HEK293 (cell line): ENCODE measurements at regions not wholly inside any gene's neighbourhood (a gene's known extent, or its start where the extent isn't known, plus 50 kb on each side); places are given as distances from the start of the nearest gene placed in this dataset.

Experiments used
- CTCF ChIA-PET: fragments of 350-600 bp; formaldehyde crosslinking; extraction: SDS; loops from one replicate; lab custom pipeline; 2021; ENCODE audit warnings: antibody characterized with exemption; lab: Yijun Ruan, JAX
- POLR2A ChIA-PET: fragments of 300-600 bp; formaldehyde crosslinking; extraction: SDS; loops from one replicate; lab custom pipeline; 2020; ENCODE audit warnings: antibody characterized with exemption, inconsistent platforms; lab: Yijun Ruan, JAX
- H3K27ac ChIP-seq: fragments of 200-500 bp; sonication (Bioruptor generic); 2 replicates; pipeline ENCODE4 v1.5.1; 2014; ENCODE audit warnings: low read depth, low read length, control low read depth, inconsistent platforms; ENCODE audit errors: extremely low read depth
- H3K36me3 ChIP-seq, 2 experiments: fragments of 200-500 bp in 1 of 2; sonication (Bioruptor generic) in 1 of 2; 1 replicate in 1 of 2; 2 replicates in 1 of 2; pipeline ENCODE4 v1.5.1; 2014 to 2017; ENCODE audit warnings: inconsistent platforms in 2 of 2, low read length in 2 of 2; ENCODE audit not compliant: control insufficient read depth in 2 of 2, insufficient read depth in 1 of 2
- H3K4me1 ChIP-seq: fragments of 200-500 bp; sonication (Bioruptor generic); 2 replicates; pipeline ENCODE4 v1.5.1; 2014; ENCODE audit warnings: mild to moderate bottlenecking, low read length, inconsistent platforms; ENCODE audit not compliant: control insufficient read depth, insufficient read depth
- H3K4me3 ChIP-seq: 2 replicates; pipeline ENCODE4 v1.5.1; 2011; ENCODE audit warnings: low read depth, mild to moderate bottlenecking, control low read depth, low read length, moderate library complexity
- H3K9me3 ChIP-seq: fragments of 200-500 bp; sonication (Bioruptor generic); 2 replicates; pipeline ENCODE4 v1.5.1; 2014; ENCODE audit warnings: low read depth, low read length, inconsistent platforms; ENCODE audit not compliant: control insufficient read depth, insufficient read depth
- FEZF1 ChIP-seq: fragments of 450-650 bp; formaldehyde crosslinking; IDR thresholded peaks from 2 replicates; pipeline ENCODE4 v1.5.1; 2016; ENCODE audit warnings: missing biosample characterization, missing genetic modification characterization
- HOXD13 ChIP-seq: sonication (generic); formaldehyde crosslinking; IDR thresholded peaks from 2 replicates; pipeline ENCODE4 v1.8.0; 2022; ENCODE audit warnings: missing genetic modification reagents, borderline replicate concordance
- KLF16 ChIP-seq: fragments of 450-650 bp; formaldehyde crosslinking; IDR thresholded peaks from 2 replicates; pipeline ENCODE4 v1.5.1; 2017; ENCODE audit warnings: missing biosample characterization, missing genetic modification characterization
- KLF9 ChIP-seq: fragments of 450-650 bp; formaldehyde crosslinking; IDR thresholded peaks from 2 replicates; pipeline ENCODE4 v1.5.1; 2016; ENCODE audit warnings: missing biosample characterization, missing genetic modification characterization, low read depth
- RBAK ChIP-seq: fragments of 450-650 bp; formaldehyde crosslinking; IDR thresholded peaks from 2 replicates; pipeline ENCODE4 v1.5.1; 2016; ENCODE audit warnings: missing biosample characterization, missing genetic modification characterization
- SALL2 ChIP-seq: fragments of 450-650 bp; formaldehyde crosslinking; IDR thresholded peaks from 2 replicates; pipeline ENCODE4 v1.5.0; 2017; ENCODE audit warnings: missing biosample characterization, mild to moderate bottlenecking, missing genetic modification characterization, borderline replicate concordance
- SCRT1 ChIP-seq: fragments of 450-650 bp; formaldehyde crosslinking; IDR thresholded peaks from 2 replicates; pipeline ENCODE4 v1.5.1; 2016; ENCODE audit warnings: missing biosample characterization, missing genetic modification characterization, borderline replicate concordance
- SP3 ChIP-seq: fragments of 450-650 bp; formaldehyde crosslinking; IDR thresholded peaks from 2 replicates; pipeline ENCODE4 v1.5.1; 2016; ENCODE audit warnings: missing biosample characterization, missing genetic modification characterization
- ZFP69B ChIP-seq: fragments of 450-650 bp; formaldehyde crosslinking; IDR thresholded peaks from 2 replicates; pipeline ENCODE4 v1.5.1; 2016; ENCODE audit warnings: missing biosample characterization, missing genetic modification characterization
- ZIC2 ChIP-seq: fragments of 450-650 bp; formaldehyde crosslinking; IDR thresholded peaks from 2 replicates; pipeline ENCODE4 v1.5.1; 2016; ENCODE audit warnings: missing biosample characterization, missing genetic modification characterization
- ZNF112 ChIP-seq: fragments of 450-650 bp; formaldehyde crosslinking; IDR thresholded peaks from 2 replicates; pipeline ENCODE4 v1.5.0; 2017; ENCODE audit warnings: missing biosample characterization, missing genetic modification characterization
- ZNF184 ChIP-seq: fragments of 450-650 bp; IDR thresholded peaks from 2 replicates; pipeline ENCODE4 v1.5.1; 2018; ENCODE audit warnings: missing biosample characterization, mild to moderate bottlenecking, missing genetic modification characterization
- ZNF202 ChIP-seq: fragments of 450-650 bp; formaldehyde crosslinking; IDR thresholded peaks from 2 replicates; pipeline ENCODE4 v1.5.1; 2016; ENCODE audit warnings: missing biosample characterization, missing genetic modification characterization, borderline replicate concordance
- ZNF416 ChIP-seq: fragments of 450-650 bp; formaldehyde crosslinking; IDR thresholded peaks from 2 replicates; pipeline ENCODE4 v1.5.1; 2016; ENCODE audit warnings: missing biosample characterization, missing genetic modification characterization
- ZNF501 ChIP-seq: fragments of 450-650 bp; formaldehyde crosslinking; IDR thresholded peaks from 2 replicates; pipeline ENCODE4 v1.5.1; 2016; ENCODE audit warnings: missing biosample characterization, missing genetic modification characterization
- ZNF600 ChIP-seq: fragments of 450-650 bp; formaldehyde crosslinking; IDR thresholded peaks from 2 replicates; pipeline ENCODE4 v1.5.1; 2016; ENCODE audit warnings: missing biosample characterization, missing genetic modification characterization
- ZNF624 ChIP-seq: fragments of 450-650 bp; formaldehyde crosslinking; IDR thresholded peaks from 2 replicates; pipeline ENCODE4 v1.5.1; 2017; ENCODE audit warnings: missing biosample characterization, missing genetic modification characterization
- ZNF658 ChIP-seq: fragments of 450-650 bp; formaldehyde crosslinking; IDR thresholded peaks from 2 replicates; pipeline ENCODE4; 2016; ENCODE audit warnings: missing biosample characterization, missing genetic modification characterization
- ZSCAN16 ChIP-seq: fragments of 450-650 bp; formaldehyde crosslinking; IDR thresholded peaks from 2 replicates; pipeline ENCODE4 v1.5.1; 2016; ENCODE audit warnings: missing biosample characterization, missing genetic modification characterization
- TF ChIP-seq, protein P1 (sequence below): fragments of 450-650 bp; formaldehyde crosslinking; IDR thresholded peaks from 2 replicates; pipeline ENCODE4 v1.5.1; 2016; ENCODE audit warnings: missing biosample characterization, missing genetic modification characterization
- TF ChIP-seq, protein P2 (sequence below): fragments of 450-650 bp; formaldehyde crosslinking; IDR thresholded peaks from 2 replicates; pipeline ENCODE4 v1.5.1; 2017; ENCODE audit warnings: missing biosample characterization, missing genetic modification characterization
- TF ChIP-seq, protein P3 (sequence below): fragments of 450-650 bp; formaldehyde crosslinking; IDR thresholded peaks from 2 replicates; pipeline ENCODE4 v1.5.1; 2016; ENCODE audit warnings: missing biosample characterization, missing genetic modification characterization
- TF ChIP-seq, protein P4 (sequence below): fragments of 450-650 bp; formaldehyde crosslinking; IDR thresholded peaks from 2 replicates; pipeline ENCODE4 v1.5.1; 2016; ENCODE audit warnings: missing biosample characterization, missing genetic modification characterization
- TF ChIP-seq, protein P5 (sequence below): fragments of 450-650 bp; formaldehyde crosslinking; IDR thresholded peaks from 2 replicates; pipeline ENCODE4 v1.5.1; 2017; ENCODE audit warnings: missing biosample characterization, mild to moderate bottlenecking, missing genetic modification characterization, moderate library complexity

DNA sequence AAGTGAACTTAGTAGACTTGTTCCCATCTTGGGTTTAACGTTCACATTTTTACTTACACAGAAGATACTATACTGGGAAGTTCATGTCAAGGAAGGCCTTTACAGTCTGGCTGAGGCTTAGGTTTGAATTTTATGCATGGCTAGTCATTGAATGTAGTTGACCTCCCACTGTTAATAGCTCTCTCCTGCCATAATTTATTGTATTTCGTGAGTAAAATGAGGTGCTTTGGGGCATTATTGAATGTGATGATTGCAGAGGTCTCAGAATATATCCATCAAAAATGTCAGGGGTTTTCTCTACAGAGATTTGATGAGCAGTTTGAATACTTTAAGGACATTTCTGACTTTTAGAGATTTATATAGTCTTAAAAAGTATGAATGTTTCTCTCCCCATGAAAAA is 356.6 kb upstream of the GRM7 start:
- POLR2A ChIA-PET, result no interaction called here
- H3K27ac ChIP-seq, result no peak overlapping the region
- no peaks in the 10 kb centered on the region for H3K9me3 ChIP-seq
- CTCF ChIA-PET, result no interaction called here
- no peak overlapping the region for H3K4me3 ChIP-seq
- H3K4me1 ChIP-seq, result no peaks in the 10 kb centered on the region
- no peaks in the 10 kb centered on the region for H3K36me3 ChIP-seq
- TF ChIP-seq, protein P1, sequence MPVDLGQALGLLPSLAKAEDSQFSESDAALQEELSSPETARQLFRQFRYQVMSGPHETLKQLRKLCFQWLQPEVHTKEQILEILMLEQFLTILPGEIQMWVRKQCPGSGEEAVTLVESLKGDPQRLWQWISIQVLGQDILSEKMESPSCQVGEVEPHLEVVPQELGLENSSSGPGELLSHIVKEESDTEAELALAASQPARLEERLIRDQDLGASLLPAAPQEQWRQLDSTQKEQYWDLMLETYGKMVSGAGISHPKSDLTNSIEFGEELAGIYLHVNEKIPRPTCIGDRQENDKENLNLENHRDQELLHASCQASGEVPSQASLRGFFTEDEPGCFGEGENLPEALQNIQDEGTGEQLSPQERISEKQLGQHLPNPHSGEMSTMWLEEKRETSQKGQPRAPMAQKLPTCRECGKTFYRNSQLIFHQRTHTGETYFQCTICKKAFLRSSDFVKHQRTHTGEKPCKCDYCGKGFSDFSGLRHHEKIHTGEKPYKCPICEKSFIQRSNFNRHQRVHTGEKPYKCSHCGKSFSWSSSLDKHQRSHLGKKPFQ (tag by site-specific recombination), result no peak
- no peak for TF ChIP-seq SCRT1 (tag by site-specific recombination)
- TF ChIP-seq SP3, result no peak
- no peak for TF ChIP-seq ZSCAN16 (tag by site-specific recombination)
- no peak for TF ChIP-seq ZNF184
- no peak for TF ChIP-seq ZNF501
- TF ChIP-seq ZFP69B (tag by site-specific recombination), result no peak
- TF ChIP-seq ZIC2 (tag by site-specific recombination), result no peak
- no peak for TF ChIP-seq RBAK (tag by site-specific recombination)
- TF ChIP-seq, protein P2, sequence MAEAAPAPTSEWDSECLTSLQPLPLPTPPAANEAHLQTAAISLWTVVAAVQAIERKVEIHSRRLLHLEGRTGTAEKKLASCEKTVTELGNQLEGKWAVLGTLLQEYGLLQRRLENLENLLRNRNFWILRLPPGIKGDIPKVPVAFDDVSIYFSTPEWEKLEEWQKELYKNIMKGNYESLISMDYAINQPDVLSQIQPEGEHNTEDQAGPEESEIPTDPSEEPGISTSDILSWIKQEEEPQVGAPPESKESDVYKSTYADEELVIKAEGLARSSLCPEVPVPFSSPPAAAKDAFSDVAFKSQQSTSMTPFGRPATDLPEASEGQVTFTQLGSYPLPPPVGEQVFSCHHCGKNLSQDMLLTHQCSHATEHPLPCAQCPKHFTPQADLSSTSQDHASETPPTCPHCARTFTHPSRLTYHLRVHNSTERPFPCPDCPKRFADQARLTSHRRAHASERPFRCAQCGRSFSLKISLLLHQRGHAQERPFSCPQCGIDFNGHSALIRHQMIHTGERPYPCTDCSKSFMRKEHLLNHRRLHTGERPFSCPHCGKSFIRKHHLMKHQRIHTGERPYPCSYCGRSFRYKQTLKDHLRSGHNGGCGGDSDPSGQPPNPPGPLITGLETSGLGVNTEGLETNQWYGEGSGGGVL, result no peak
- no peak for TF ChIP-seq FEZF1
- TF ChIP-seq ZNF112, result no peak
- no peak for TF ChIP-seq ZNF416 (tag by site-specific recombination)
- no peak for TF ChIP-seq ZNF624 (tag by site-specific recombination)

DNA sequence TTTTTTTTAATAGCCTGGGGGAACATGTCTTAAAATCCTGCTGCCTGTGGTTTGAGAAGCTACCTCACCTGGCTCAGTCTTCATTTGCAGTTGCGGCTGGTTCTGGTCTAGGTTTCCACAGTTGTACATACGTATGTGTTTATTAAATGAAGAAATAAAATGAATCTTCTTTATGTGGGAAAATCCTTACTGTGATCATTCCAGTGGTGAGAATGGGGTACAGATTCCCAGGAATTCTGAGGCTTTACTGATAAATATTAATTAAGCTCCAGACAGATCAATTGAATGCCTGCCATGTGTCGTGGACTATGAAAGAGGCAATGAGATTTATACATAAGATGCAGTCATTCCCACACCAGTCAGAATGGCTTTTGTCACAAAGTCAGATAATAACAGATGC is 356.1 kb upstream of the GRM7 start:
- no peak overlapping the region for H3K4me3 ChIP-seq
- H3K9me3 ChIP-seq, result no peaks in the 10 kb centered on the region
- POLR2A ChIA-PET, result no interaction called here
- CTCF ChIA-PET, result no interaction called here
- TF ChIP-seq ZNF658 (no peak), ZNF600 (tag by site-specific recombination) (no peak)
- no peak overlapping the region for H3K27ac ChIP-seq
- H3K4me1 ChIP-seq, result no peaks in the 10 kb centered on the region
- no peaks in the 10 kb centered on the region for H3K36me3 ChIP-seq

DNA sequence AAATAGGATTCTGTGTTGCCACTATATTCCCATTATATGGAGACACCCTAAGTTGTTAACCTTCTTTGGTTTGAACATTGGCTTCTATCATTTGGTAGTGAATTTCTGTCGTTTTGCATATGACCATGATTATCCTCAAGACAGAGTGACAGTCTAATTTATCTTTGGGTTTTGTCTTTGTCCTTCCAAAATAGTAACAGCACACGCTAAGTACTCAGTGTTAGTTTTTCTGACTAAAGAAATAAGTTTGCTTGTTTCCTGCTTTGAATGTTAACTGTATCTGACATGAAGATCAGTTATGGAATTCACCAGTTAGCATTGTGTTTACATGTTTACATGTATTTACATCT is 352.5 kb upstream of the GRM7 start:
- Histone ChIP-seq H3K4me3 (no peak overlapping the region), H3K9me3 (no peaks in the 10 kb centered on the region), H3K4me1 (no peaks in the 10 kb centered on the region), H3K36me3 (no peaks in the 10 kb centered on the region), H3K27ac (no peak overlapping the region)
- TF ChIP-seq KLF9, result no peak
- TF ChIP-seq, protein P3, sequence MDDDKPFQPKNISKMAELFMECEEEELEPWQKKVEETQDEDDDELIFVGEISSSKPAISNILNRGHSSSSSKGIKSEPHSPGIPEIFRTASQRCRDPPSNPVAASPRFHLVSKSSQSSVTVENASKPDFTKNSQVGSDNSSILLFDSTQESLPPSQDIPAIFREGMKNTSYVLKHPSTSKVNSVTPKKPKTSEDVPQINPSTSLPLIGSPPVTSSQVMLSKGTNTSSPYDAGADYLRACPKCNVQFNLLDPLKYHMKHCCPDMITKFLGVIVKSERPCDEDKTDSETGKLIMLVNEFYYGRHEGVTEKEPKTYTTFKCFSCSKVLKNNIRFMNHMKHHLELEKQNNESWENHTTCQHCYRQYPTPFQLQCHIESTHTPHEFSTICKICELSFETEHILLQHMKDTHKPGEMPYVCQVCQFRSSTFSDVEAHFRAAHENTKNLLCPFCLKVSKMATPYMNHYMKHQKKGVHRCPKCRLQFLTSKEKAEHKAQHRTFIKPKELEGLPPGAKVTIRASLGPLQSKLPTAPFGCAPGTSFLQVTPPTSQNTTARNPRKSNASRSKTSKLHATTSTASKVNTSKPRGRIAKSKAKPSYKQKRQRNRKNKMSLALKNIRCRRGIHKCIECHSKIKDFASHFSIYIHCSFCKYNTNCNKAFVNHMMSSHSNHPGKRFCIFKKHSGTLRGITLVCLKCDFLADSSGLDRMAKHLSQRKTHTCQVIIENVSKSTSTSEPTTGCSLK, result no peak
- TF ChIP-seq, protein P4, sequence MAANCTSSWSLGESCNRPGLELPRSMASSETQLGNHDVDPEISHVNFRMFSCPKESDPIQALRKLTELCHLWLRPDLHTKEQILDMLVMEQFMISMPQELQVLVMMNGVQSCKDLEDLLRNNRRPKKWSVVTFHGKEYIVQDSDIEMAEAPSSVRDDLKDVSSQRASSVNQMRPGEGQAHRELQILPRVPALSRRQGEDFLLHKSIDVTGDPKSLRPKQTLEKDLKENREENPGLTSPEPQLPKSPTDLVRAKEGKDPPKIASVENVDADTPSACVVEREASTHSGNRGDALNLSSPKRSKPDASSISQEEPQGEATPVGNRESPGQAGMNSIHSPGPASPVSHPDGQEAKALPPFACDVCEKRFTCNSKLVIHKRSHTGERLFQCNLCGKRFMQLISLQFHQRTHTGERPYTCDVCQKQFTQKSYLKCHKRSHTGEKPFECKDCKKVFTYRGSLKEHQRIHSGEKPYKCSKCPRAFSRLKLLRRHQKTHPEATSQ (tag by site-specific recombination), result no peak
- TF ChIP-seq ZSCAN16 (tag by site-specific recombination), result no peak
- TF ChIP-seq KLF16 (tag by site-specific recombination), result no peak
- no peak for TF ChIP-seq ZNF202 (tag by site-specific recombination)
- TF ChIP-seq, protein P5, sequence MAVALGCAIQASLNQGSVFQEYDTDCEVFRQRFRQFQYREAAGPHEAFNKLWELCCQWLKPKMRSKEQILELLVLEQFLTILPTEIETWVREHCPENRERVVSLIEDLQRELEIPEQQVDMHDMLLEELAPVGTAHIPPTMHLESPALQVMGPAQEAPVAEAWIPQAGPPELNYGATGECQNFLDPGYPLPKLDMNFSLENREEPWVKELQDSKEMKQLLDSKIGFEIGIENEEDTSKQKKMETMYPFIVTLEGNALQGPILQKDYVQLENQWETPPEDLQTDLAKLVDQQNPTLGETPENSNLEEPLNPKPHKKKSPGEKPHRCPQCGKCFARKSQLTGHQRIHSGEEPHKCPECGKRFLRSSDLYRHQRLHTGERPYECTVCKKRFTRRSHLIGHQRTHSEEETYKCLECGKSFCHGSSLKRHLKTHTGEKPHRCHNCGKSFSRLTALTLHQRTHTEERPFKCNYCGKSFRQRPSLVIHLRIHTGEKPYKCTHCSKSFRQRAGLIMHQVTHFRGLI (tag by site-specific recombination), result no peak
- no peak for TF ChIP-seq HOXD13 (CRISPR knock-in tag)
- TF ChIP-seq SALL2 (tag by site-specific recombination), result no peak
- POLR2A ChIA-PET, result no interaction called here
- CTCF ChIA-PET, result no interaction called here
